Activated CD4-positive, CD25-positive, alpha-beta regulatory T cell treated with anti-CD3 and anti-CD28 coated beads, Interleukin-2, amount 50 U/mL, for 24 hours (primary cell): ENCODE measurements at regions not wholly inside any gene's neighbourhood (a gene's known extent, or its start where the extent isn't known, plus 50 kb on each side); places are given as distances from the start of the nearest gene placed in this dataset.

Source experiments
- ATAC-seq, 2 donors: fragments of 150-1000 bp; cut with Tn5 transposase; one replicate each; pipeline ENCODE4 v1.10.0; 2021; ENCODE audit warnings: mild to moderate bottlenecking in 1 of 2, moderate library complexity in 1 of 2

DNA sequence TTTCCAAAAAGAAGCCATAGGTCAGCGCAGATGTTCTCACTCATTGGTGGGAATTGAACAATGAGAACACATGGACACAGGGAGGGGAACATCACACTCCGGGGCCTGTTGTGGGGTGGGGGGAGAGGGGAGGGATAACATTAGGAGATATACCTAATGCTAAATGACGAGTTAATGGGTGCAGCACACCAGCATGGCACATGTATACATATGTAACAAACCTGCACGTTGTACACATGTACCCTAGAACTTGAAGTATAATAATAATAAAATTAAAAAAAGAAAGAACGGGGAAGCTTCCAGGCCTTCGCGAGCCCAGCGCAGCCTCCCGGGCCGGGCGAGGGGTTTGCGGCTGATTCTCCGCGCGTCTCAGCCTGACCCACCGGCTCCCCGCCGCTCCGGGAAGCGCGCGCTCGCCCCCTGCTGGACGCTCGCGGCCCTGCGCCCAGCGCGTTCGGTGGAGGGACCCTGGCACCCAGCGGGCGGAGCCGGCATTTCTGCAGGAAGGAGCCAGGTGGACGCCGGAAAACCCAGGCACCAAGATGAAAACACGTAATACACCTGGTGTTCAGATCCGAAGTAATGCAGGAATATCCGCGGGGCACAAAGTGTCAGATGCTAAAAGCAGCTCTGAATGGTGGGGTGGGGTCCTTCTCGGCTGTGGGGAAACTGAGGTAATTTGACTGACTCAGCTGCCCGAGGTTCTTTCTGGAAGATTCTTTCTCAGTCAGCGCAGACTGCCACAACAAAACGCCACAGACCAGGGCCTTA, 67.1 kb upstream of the PPP1R26 start:
- peak; percentile 77 to 80 for ATAC-seq

DNA sequence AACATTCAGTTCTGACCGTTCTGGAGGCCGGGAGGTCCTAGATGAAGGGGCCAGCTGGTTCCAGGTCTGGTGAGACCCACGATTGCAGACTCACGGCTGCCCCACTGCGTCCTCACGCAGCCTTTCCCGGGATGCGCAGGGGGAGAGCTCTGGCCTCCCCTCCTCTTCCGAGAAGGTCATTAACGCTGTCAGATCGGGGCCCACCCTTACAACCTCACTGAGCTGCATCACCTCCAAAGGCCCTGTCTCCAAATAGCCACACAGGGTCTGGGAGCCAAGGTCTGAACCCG, 66.6 kb upstream of the PPP1R26 start:
- ATAC-seq = no peak

DNA sequence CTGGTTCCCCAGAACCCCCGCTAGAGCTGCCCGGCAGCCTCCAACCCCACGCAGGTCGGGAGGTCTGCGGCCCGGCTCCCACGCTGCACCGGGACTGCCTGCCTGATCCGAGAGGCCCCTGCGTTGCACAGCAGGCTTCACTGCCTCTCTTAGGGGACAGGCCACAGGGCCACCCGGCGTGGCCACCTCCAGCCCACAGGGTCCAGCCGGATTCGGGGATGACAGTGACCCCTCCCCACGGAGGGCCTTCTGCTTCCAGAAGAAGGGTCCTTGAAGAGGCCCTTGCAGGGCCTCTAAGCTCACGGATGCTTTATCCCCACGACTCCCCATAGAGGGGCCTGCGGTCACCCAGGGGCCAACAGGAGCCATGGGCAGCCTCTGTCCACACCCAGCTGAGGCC, 66.1 kb upstream of the PPP1R26 start:
- ATAC-seq = no peak

DNA sequence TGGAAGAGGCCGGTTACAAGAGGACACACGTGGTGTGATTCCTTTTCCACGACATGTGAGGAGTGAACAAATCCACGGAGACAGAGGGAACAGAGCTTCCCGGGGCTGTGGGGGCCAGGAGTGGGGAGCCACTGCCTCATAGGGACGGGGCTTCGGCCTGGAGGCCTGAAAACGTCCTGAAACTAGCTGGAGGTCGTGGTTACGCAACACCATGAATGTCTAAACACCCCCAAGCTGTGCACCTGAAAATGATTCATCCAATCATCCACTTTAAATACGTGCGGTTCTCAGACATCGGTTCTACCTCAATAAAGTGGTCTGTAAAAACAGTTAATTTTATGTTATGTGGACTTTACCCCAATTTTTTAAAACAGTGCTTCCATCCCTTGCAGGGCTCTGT, 65.3 kb upstream of the PPP1R26 start:
- ATAC-seq = no peak

DNA sequence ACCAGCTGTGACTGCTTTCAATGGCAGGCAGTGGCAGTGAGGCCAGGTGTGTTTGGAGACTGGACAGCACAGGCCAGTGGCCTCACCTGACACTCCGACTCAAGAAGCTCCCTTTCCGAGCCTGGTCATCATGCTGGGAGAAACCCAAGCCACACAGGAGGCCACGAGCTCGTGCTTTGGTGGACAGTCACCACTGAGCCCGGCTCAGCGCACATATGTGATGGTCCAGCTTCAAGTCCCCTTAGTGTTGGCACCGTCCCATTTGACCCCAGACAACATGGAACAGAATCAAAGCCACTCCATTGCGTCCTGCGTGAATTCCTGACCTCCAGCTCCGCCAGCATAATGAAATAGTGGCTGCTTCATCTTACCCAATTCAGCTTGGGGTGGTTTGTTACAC, 64.0 kb upstream of the PPP1R26 start:
- ATAC-seq = no peak

DNA sequence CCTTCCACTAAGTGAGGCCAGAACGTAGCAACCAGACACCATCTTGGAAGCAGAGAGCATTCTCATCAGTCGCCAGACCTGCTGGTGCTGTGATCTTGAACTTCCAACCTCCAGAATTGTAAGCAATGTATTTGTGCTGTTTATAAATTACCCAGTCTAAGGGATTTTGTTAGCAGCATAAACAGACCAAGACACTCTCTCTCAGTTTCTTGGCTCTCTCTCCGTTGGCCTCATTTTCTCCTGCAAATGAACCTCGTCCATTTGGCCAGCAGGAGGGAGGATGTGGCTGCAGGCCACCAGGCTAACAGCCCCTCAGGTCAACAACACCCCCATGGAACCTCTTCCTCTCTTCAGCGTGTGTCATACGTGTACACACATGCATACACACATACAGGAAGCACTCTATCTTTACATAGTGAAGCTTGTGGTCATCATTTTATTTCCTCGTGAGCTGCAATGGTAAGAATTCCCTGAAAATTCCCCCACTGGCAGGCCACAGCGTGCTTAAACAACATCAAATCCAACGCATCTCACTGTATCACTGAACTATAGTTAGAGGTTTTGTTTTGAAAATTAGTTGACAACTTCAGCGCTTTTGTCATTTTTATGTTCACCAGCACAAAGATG, 62.8 kb upstream of the PPP1R26 start:
- no peak for ATAC-seq

DNA sequence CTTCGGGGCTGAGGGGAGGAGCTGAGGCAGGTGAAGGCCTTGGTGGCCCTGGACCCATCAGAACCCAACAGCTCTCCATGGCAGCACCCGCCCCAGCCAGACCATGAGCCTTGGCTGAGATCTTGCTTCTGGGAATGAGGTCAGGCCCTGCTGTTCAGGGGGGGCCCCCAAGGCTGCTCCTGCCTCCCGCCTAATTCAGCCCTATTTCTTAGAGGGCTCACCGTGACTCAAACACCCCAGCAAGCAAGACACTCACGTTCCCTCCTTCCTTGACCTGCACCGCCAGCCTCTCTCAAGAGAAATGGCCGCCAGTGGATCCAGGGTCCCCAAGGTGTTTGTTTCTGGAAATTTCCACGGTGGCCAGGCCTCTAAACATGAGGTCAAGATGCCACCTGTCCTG, 61.4 kb upstream of the PPP1R26 start:
- ATAC-seq = no peak

DNA sequence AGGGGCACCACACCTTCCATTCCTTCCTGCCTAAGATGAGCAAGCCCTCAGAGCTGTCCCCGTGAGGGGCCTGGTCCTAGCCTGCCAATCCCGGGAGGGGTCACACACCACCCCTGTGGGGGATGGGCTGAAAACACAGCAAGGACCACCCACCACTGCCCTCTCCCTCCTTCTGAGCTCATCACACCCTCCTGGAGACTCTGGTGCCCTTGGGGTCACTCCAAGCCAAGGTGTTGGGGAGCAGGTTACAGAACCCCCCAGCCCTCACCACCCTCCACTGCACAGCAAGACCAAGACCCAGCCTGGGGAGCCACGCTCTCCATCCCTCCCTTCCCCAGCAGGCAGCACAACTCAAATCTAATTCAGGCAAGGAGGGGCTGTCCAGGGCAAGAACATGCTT, 60.5 kb upstream of the PPP1R26 start:
- no peak for ATAC-seq

DNA sequence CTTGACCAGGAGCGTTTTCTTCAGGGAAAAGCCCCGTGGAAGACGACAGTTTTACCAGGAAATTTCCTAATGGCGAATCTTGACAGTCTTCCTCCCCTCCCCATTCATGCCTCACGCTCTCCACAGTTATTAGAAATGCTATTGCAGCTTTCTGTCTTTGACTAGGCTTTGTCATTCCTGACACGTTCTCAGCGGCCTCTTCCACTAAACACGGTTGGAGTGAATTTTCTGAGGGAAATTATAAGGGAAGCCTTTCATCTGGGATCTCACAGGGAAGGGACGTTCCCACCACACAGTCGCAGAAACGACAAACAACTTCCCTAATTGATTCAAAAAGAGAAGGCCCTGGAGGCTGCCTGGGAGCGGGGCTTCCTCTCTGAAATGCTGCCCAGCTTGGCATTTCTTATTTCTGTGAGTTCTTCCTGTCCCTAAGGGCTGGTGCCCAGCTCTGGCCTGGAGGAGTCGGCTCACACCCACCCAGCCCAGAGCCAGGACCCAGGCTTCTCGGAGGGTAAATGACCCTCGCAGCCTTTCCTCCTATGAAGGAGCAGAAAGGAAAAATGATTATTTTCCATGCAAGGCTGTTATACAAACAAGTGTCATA, 57.1 kb upstream of the PPP1R26 start:
- ATAC-seq = no peak

DNA sequence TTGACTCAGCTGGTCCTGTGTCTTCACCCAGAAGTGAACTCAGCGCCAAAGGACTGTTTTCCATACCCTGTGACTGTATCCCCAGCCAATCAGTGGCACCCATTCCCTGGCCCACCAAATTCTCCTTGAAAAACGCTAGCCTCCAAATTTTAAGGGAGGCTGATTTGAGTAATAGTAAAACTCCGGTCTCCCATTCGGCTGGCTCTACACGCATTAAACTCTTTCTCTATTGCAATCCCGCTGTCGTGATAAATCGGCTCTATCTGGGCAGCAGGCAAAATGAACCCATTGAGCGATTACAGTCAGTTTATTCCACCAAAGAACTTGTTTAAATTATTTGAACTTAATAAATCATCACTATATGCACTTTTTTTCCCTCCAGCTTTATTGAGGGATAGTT, 55.9 kb upstream of the PPP1R26 start:
- no peak for ATAC-seq
